Uterus (tissue), 3 donors: ENCODE measurements at regions not wholly inside any gene's neighbourhood (a gene's known extent, or its start where the extent isn't known, plus 50 kb on each side); places are given as distances from the start of the nearest gene placed in this dataset.

Experiments
- DNase-seq, 2 donors: peaks; one replicate each; pipeline ENCODE4 v3.0.0-alpha.2; 2019 to 2020
- H3K27ac ChIP-seq, 2 donors: fragments of 200-600 bp; sonication (generic); 1 replicate in 1 of 2; 2 replicates in 1 of 2; pipeline ENCODE4 v1.5.1; 2016 to 2018
- H3K27me3 ChIP-seq, 2 donors: fragments of 200-600 bp; sonication (generic); one replicate each; pipeline ENCODE4 v1.5.1; 2018 to 2019; ENCODE audit warnings: control low read depth in 1 of 2
- H3K36me3 ChIP-seq, 2 donors: fragments of 200-600 bp; sonication (generic); one replicate each; pipeline ENCODE4 v1.5.1; 2019; ENCODE audit warnings: control low read depth in 1 of 2
- H3K4me1 ChIP-seq, 2 donors: fragments of 200-600 bp; sonication (generic); one replicate each; pipeline ENCODE4 v1.5.1; 2018 to 2019; ENCODE audit warnings: control low read depth in 1 of 2
- H3K4me3 ChIP-seq, 2 donors: fragments of 200-600 bp; sonication (generic); 1 replicate in 1 of 2; 2 replicates in 1 of 2; pipeline ENCODE4 v1.5.1; 2018 to 2019; ENCODE audit warnings: mild to moderate bottlenecking in 1 of 2
- H3K9me3 ChIP-seq, 2 donors: fragments of 200-600 bp; sonication (generic); one replicate each; pipeline ENCODE4 v1.5.1; 2019; ENCODE audit warnings: control low read depth in 1 of 2
- POLR2A ChIP-seq, 2 donors: fragments of 450-650 bp; IDR thresholded peaks; one replicate each; pipeline ENCODE4 v1.6.1; 2016; ENCODE audit warnings: antibody characterized with exemption in 2 of 2, mild to moderate bottlenecking in 1 of 2, moderate library complexity in 1 of 2
- intact Hi-C: fragments of 100-400 bp; cut with DNase I; formaldehyde crosslinking; loops from one replicate; pipeline ENCODE4 v1.15.1; 2023; ENCODE audit warnings: low total_unique reads
- TF ChIP-seq, protein P1 (sequence below), 4 experiments: fragments of 200-600 bp in 2 of 4; fragments of 450-650 bp in 2 of 4; sonication (generic) in 2 of 4; IDR thresholded peaks; one replicate each; pipeline ENCODE4 v1.5.1; 2016 to 2019; ENCODE audit warnings: antibody characterized with exemption in 4 of 4, mild to moderate bottlenecking in 2 of 4, moderate library complexity in 1 of 4
- donor health status: DM: yes; HTN: yes; CAD: no.

DNA sequence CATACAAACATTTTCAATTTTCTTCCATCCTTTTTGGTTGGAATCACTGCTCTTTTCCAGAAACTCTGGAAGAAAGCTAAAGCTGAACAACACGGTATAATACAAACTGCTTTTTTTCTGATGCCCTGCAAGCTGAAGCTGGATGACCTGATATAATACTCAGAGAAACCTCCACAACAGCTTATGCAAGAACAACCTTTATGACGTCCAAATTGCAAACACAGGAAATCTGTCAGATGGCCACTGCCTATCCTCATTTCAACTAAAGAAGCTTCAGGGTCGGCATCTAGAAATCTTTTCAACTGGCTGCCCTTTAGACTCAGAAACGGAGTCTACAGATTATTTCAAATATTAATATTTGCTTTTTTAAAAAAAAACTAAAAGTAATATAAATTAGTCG, 106.5 kb upstream of the PRDM9 start:
- Histone ChIP-seq H3K27ac (no peak overlapping the region), H3K36me3 (no peaks in the 10 kb centered on the region), H3K4me1 (no peaks in the 10 kb centered on the region), H3K9me3 (no peaks in the 10 kb centered on the region), H3K4me3 (no peak overlapping the region), H3K27me3 (no peaks in the 10 kb centered on the region)
- no peak for DNase-seq
- intact Hi-C loops: no loop called here
- TF ChIP-seq, protein P1, sequence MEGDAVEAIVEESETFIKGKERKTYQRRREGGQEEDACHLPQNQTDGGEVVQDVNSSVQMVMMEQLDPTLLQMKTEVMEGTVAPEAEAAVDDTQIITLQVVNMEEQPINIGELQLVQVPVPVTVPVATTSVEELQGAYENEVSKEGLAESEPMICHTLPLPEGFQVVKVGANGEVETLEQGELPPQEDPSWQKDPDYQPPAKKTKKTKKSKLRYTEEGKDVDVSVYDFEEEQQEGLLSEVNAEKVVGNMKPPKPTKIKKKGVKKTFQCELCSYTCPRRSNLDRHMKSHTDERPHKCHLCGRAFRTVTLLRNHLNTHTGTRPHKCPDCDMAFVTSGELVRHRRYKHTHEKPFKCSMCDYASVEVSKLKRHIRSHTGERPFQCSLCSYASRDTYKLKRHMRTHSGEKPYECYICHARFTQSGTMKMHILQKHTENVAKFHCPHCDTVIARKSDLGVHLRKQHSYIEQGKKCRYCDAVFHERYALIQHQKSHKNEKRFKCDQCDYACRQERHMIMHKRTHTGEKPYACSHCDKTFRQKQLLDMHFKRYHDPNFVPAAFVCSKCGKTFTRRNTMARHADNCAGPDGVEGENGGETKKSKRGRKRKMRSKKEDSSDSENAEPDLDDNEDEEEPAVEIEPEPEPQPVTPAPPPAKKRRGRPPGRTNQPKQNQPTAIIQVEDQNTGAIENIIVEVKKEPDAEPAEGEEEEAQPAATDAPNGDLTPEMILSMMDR (IDR thresholded peaks at IDR 0.05): no peak
- TF ChIP-seq POLR2A (IDR thresholded peaks at IDR 0.05): no peak

DNA sequence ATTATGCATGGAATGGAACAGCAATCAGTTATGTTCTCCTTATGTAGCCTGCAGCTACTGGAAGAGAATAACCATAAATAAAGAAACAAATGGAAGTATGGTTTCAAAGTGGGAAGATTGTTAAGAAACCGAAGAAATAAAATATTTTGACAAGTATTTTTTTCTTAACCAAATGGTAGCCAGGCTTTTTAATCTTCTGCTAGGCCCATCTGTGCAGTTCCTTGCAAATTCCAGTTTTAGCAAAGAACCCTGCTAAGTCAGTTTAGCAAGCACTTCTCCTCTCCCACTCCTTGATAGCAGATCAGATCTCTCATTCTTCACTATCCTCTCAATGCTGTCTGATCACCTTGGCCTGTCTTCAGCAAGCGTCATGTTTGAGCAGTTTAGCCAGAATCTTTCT, 111.1 kb upstream of the PRDM9 start:
- H3K27me3 ChIP-seq: no peaks in the 10 kb centered on the region
- no peak overlapping the region for H3K27ac ChIP-seq
- DNase-seq: no peak
- no peak overlapping the region for H3K4me3 ChIP-seq
- intact Hi-C loops: no loop called here
- H3K9me3 ChIP-seq: no peaks in the 10 kb centered on the region
- no peaks in the 10 kb centered on the region for H3K36me3 ChIP-seq
- no peaks in the 10 kb centered on the region for H3K4me1 ChIP-seq
- no peak for TF ChIP-seq POLR2A (IDR thresholded peaks at IDR 0.05)
- TF ChIP-seq, protein P1 (IDR thresholded peaks at IDR 0.05): no peak

DNA sequence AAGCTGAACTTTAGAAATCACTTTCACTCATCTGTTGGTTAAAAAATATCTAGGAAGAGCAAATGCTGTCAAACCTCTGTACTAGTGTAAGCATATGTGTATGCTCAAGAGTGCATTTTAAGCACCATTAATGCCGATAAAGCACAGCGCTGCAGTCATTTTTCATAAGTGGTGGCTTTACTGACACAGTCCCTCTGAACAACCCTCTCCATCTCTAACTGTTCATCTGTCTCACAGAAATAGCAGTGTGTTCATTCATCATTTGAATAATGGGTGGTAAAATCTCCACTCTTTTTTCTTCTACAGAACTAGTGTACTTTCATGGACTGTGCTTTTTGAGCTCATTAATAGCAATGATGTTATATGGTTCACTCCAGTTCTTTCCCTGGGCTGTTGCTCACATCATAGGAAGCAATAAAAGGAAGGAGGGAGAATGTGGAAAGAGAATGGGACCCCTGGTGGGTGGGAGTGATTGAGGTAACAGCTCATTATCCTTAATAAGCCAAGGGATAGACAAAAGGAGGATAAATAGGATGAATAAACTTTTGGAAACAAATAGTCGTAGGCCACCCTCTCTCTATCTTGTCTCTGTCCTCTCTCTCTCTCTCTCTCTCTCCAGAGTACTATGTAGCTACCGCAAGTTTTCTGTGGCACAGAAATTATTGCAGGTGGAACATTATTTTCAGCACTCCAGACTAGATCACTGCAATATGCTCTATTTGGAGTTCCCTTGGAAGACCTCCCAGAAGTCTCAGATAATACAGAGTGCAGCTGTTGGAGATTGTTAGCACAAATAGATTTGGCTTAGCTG, 117.9 kb upstream of the PRDM9 start:
- Histone ChIP-seq H3K27me3 (no peaks in the 10 kb centered on the region), H3K27ac (no peak overlapping the region), H3K9me3 (no peaks in the 10 kb centered on the region), H3K4me1 (no peaks in the 10 kb centered on the region), H3K36me3 (no peaks in the 10 kb centered on the region), H3K4me3 (no peak overlapping the region)
- TF ChIP-seq, protein P1 (IDR thresholded peaks at IDR 0.05): no peak
- no peak for TF ChIP-seq POLR2A (IDR thresholded peaks at IDR 0.05)
- no peak for DNase-seq
- intact Hi-C loops: no loop called here

DNA sequence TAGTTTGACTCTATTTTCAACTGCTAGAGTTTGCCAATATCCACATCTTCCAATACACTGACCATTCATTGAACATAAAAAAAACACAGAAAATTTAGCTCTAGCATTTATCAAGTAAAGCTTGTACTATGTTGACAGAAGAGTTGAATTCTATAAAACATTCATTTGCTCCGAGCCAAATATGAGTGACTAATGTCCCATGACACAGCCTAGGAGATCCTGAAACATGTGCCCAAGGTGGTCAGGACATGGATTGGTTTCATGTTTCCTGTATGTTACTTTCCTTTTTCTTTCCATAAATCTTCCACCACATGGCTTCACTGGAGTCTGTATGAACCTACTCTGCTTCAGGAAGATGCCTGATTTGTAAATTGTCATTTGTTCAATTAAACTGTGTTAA, 122.4 kb upstream of the PRDM9 start:
- Histone ChIP-seq H3K27ac (no peak overlapping the region), H3K27me3 (no peaks in the 10 kb centered on the region), H3K4me3 (no peak overlapping the region), H3K9me3 (no peaks in the 10 kb centered on the region), H3K36me3 (no peaks in the 10 kb centered on the region), H3K4me1 (no peaks in the 10 kb centered on the region)
- DNase-seq: no peak
- no peak for TF ChIP-seq POLR2A (IDR thresholded peaks at IDR 0.05)
- TF ChIP-seq, protein P1 (IDR thresholded peaks at IDR 0.05): no peak
- intact Hi-C loops: no loop called here

DNA sequence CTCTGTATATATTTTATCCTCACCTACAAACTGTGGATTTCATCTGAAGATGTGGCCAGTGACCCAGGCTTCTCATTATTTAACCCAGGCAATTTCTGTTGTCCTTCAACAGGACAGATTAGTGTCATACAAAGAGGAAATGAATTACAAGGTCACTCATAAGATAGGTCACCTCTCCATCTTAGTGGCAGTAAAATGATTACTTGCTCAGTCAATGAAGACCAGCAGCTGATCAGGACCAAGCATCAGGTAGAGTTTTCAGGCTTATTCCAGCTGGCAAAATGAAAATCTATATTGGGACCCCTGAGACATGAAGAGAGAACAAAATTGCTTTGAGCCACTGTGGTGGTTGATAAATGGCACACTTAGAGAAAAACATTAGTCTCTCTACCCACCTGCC, 135.2 kb upstream of the PRDM9 start:
- no peak for DNase-seq
- intact Hi-C loops: no loop called here
- H3K36me3 ChIP-seq: no peaks in the 10 kb centered on the region
- H3K4me3 ChIP-seq: no peak overlapping the region
- H3K27me3 ChIP-seq: no peaks in the 10 kb centered on the region
- H3K9me3 ChIP-seq: no peaks in the 10 kb centered on the region
- H3K27ac ChIP-seq: no peak overlapping the region
- TF ChIP-seq POLR2A (IDR thresholded peaks at IDR 0.05): no peak
- TF ChIP-seq, protein P1 (IDR thresholded peaks at IDR 0.05): no peak
- no peaks in the 10 kb centered on the region for H3K4me1 ChIP-seq
